Muscle layer of colon (tissue), 2 donors: ENCODE measurements at regions not wholly inside any gene's neighbourhood (a gene's known extent, or its start where the extent isn't known, plus 50 kb on each side); places are given as distances from the start of the nearest gene placed in this dataset.
"Not testable (repeated sequence)": the region's sequence is repeated elsewhere in the genome, so short reads cannot be mapped to it uniquely, and the experiment has no call there.

ENCODE experiments used
- H3K27ac ChIP-seq: one replicate; pipeline ENCODE4 v1.7.0; 2013; ENCODE audit warnings: low read depth, mild to moderate bottlenecking, low read length, moderate library complexity
- H3K27me3 ChIP-seq, 2 donors: one replicate each; pipeline ENCODE4 v1.7.0; 2013; ENCODE audit warnings: low read length in 2 of 2, mild to moderate bottlenecking in 2 of 2; ENCODE audit not compliant: insufficient read depth in 2 of 2, control insufficient read depth in 1 of 2
- H3K36me3 ChIP-seq: one replicate; pipeline ENCODE4 v1.7.0; 2013; ENCODE audit warnings: mild to moderate bottlenecking, low read length; ENCODE audit not compliant: insufficient read depth
- H3K4me1 ChIP-seq: one replicate; pipeline ENCODE4 v1.7.0; 2013; ENCODE audit warnings: mild to moderate bottlenecking, low read length; ENCODE audit not compliant: insufficient read depth
- H3K4me3 ChIP-seq, 2 donors: one replicate each; pipeline ENCODE4 v1.7.0; 2013; ENCODE audit warnings: low read length in 2 of 2, low read depth in 1 of 2, mild to moderate bottlenecking in 1 of 2, moderate library complexity in 1 of 2
- H3K9ac ChIP-seq: one replicate; pipeline ENCODE4 v1.7.0; 2013; ENCODE audit warnings: low read length
- H3K9me3 ChIP-seq: one replicate; pipeline ENCODE4 v1.7.0; 2013; ENCODE audit warnings: mild to moderate bottlenecking, low read length
- donor health status: abdominal sarcoma.
- donor health status: Adenocarcinoma of cecum.

DNA sequence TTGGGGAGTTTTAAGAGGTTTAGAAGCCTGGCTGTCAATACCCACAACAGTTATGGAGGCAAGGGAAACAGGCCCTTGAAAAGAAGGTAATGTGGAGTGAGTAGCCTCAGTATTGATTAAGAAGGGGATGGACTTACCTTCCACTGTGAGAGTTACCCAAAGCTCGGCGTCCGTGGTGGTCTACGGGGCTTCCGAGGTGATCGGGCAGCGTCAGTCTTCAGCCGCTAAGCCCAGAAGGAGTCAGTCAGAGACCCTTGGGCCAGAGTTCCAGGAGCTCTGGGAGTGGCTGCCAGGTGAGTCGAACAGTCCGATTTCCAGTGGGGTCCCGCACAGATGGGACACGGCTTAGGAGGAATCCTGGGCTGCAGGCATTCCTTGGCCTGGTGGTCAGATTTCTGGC lies 379.0 kb downstream of the BCKDHB start:
- not testable (repeated sequence) for H3K27ac ChIP-seq, H3K27me3 ChIP-seq, H3K36me3 ChIP-seq, H3K9me3 ChIP-seq, H3K9ac ChIP-seq, H3K4me1 ChIP-seq, H3K4me3 ChIP-seq

GRCh38 chr6:80482056-80482455 lies 375.6 kb downstream of the BCKDHB start:
- H3K36me3 ChIP-seq, result no peaks in the 10 kb centered on the region
- H3K4me1 ChIP-seq, result peaks cover 5% of the 10 kb centered on the region
- no peaks in the 10 kb centered on the region for H3K27me3 ChIP-seq
- H3K9ac ChIP-seq, result no peak overlapping the region
- H3K9me3 ChIP-seq, result no peaks in the 10 kb centered on the region
- no peak overlapping the region for H3K4me3 ChIP-seq
- H3K27ac ChIP-seq, result no peak overlapping the region

- no peaks in the 10 kb centered on the region for H3K27me3 ChIP-seq
- no peak overlapping the region for H3K4me3 ChIP-seq
- no peaks in the 10 kb centered on the region for H3K9me3 ChIP-seq
- H3K9ac ChIP-seq, result no peak overlapping the region
- no peaks in the 10 kb centered on the region for H3K36me3 ChIP-seq
- peaks cover 5% of the 10 kb centered on the region for H3K4me1 ChIP-seq
- no peak overlapping the region for H3K27ac ChIP-seq
Measured at GRCh38 chr6:80480421-80481157, 374.1 kb downstream of the BCKDHB start.

DNA sequence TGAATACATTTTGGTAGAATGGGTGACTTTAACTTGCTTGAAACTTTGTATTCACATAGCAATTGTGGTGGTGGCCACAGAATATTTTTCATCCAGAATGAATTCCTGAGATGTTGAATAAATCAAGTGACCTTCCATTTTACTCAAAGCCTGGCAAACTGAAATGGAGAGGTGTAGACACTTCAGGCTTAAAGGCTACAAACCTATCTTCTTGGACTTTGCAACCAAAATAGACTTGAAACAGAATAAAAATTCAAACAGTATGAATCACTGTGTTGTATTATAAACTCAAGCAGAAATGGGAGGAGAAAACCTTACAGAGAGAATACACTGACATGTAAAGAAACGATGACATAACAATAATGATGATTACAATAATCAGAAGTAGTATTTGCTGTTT lies 371.6 kb downstream of the BCKDHB start:
- H3K27me3 ChIP-seq, result no peaks in the 10 kb centered on the region
- H3K9me3 ChIP-seq, result no peaks in the 10 kb centered on the region
- H3K36me3 ChIP-seq, result no peaks in the 10 kb centered on the region
- no peak overlapping the region for H3K4me3 ChIP-seq
- H3K4me1 ChIP-seq, result peaks cover 5% of the 10 kb centered on the region
- H3K27ac ChIP-seq, result no peak overlapping the region
- H3K9ac ChIP-seq, result no peak overlapping the region

DNA sequence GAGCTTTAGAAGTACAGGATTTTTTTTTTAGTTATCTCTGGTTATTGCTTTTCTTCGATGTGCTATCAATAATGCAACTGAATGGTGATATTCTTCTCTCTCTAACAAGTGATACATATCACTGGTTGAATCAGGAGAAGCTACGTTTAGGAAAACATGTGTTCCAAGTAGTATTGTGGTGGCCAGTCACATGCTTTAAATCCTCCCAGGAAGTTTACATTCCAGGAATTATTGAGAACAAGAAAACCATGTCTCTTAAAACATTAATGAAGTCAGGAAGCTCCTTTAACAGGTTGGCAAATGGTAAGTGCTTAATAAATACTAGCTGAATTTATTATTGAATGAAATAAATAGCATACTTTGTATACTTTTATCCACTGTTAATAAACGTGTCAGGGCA lies 371.1 kb downstream of the BCKDHB start:
- peaks cover 5% of the 10 kb centered on the region for H3K4me1 ChIP-seq
- no peak overlapping the region for H3K9ac ChIP-seq
- no peak overlapping the region for H3K4me3 ChIP-seq
- H3K9me3 ChIP-seq, result no peaks in the 10 kb centered on the region
- no peaks in the 10 kb centered on the region for H3K36me3 ChIP-seq
- H3K27ac ChIP-seq, result no peak overlapping the region
- H3K27me3 ChIP-seq, result no peaks in the 10 kb centered on the region

DNA sequence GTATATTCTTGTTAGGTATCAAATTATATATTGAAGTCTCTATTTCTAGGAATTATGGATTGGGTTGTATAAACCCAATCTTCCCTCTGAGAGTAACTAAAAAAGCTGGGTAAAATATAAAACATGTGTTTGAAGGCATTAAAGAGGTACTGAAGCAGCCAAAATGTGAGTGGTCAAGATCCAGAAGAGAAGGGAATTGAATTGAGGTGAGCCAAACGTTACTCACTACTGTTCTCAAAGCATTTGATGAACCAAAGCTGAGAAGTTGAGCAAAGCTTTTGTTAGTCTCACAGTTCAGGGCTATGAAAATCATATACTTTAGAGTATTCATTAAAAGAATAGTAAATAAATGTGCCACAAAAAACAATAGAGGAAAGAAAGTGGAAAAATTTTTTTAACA lies 365.8 kb downstream of the BCKDHB start:
- no peaks in the 10 kb centered on the region for H3K4me1 ChIP-seq
- no peak overlapping the region for H3K9ac ChIP-seq
- no peaks in the 10 kb centered on the region for H3K9me3 ChIP-seq
- no peaks in the 10 kb centered on the region for H3K36me3 ChIP-seq
- H3K27ac ChIP-seq, result no peak overlapping the region
- no peaks in the 10 kb centered on the region for H3K27me3 ChIP-seq
- H3K4me3 ChIP-seq, result no peak overlapping the region

GRCh38 chr6:80469977-80470376 lies 363.5 kb downstream of the BCKDHB start:
- H3K4me1 ChIP-seq, result no peaks in the 10 kb centered on the region
- no peak overlapping the region for H3K27ac ChIP-seq
- H3K36me3 ChIP-seq, result no peaks in the 10 kb centered on the region
- no peak overlapping the region for H3K4me3 ChIP-seq
- no peaks in the 10 kb centered on the region for H3K27me3 ChIP-seq
- no peak overlapping the region for H3K9ac ChIP-seq
- no peaks in the 10 kb centered on the region for H3K9me3 ChIP-seq

DNA sequence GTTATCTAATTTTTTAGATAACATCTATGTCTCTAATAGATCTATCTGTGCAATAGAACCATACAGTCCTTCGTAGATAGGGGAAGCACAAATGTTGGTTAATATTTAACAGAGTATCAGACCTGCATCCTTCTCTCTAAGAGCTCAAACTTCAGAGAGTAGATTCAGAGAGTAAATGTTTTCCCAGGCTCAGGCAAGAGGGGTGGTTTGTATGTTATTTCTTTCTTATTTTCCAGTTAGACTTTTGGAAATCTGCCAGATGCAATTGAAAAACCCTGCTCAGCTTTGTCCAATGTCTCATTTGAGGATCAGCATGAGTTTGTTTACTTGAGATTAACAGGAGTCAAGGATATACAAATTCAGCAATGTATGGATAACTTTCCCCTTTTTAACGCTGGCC lies 361.9 kb downstream of the BCKDHB start:
- H3K27ac ChIP-seq, result no peak overlapping the region
- H3K27me3 ChIP-seq, result no peaks in the 10 kb centered on the region
- no peaks in the 10 kb centered on the region for H3K9me3 ChIP-seq
- no peak overlapping the region for H3K9ac ChIP-seq
- H3K4me3 ChIP-seq, result no peak overlapping the region
- no peaks in the 10 kb centered on the region for H3K4me1 ChIP-seq
- no peaks in the 10 kb centered on the region for H3K36me3 ChIP-seq

DNA sequence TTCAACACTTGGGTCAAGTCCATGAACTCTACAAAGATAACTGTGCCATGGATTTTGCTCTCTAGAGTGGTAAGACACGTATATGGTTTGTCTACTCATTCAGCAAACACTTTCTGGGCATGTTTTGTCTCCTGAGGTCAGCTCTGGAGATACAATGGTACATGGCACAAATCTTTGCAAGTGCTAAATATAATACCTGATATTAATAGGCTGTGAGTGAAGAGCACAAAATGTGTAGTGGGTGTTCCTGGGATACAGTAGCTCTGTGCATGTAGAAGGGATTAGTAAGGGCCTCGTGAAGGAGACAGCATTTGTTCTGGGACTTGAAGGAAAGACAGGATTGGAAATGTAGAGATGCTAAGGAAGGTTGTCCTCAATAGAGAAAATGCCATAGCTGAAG lies 360.9 kb downstream of the BCKDHB start:
- Histone ChIP-seq H3K9ac (no peak overlapping the region), H3K9me3 (no peaks in the 10 kb centered on the region), H3K4me1 (no peaks in the 10 kb centered on the region)

DNA sequence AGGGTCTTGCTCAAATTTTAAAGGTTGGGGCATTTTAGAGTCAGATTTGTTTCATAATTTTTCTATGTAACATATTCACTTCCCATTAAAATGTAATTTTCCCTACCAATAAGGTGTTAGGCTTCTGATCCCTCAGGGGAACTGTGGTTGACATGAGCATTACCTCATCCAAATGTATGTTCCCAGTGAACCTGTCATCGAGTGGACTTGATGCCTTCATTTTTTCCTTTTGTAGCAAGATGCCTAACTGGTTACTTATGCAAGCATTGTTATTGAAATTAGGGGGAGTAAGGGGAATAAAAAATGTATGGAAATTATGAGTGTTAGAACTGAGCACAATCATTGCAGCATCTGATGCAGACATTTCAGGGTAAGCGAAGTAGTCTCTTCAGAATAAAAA lies 360.5 kb downstream of the BCKDHB start:
- Histone ChIP-seq H3K36me3 (no peaks in the 10 kb centered on the region), H3K4me1 (no peaks in the 10 kb centered on the region), H3K4me3 (no peak overlapping the region), H3K27ac (no peak overlapping the region), H3K9me3 (no peaks in the 10 kb centered on the region), H3K9ac (no peak overlapping the region), H3K27me3 (no peaks in the 10 kb centered on the region)

More for the DNA sequence above, 360.9 kb downstream of the BCKDHB start:
- no peak overlapping the region for H3K27ac ChIP-seq
- H3K4me3 ChIP-seq, result no peak overlapping the region
- H3K36me3 ChIP-seq, result no peaks in the 10 kb centered on the region
- H3K27me3 ChIP-seq, result no peaks in the 10 kb centered on the region

DNA sequence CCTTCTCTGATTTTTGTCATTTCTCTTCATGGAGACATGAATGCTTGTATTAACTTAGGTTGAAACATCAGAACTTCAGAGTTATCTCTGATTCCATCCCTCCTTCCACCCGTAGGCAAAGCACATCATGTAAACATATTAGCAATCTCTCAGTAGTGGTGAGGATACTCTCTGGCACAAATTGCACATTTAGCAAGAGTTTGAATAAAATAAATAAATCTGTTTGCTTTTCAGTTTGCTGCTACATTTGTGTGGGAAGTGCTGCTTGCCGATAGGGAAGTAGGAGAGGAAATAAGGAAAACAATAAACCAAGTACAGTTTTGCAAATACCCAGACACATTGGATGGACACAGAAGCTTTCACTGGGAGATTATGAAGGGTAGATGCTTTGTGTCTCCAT lies 359.0 kb downstream of the BCKDHB start:
- no peak overlapping the region for H3K27ac ChIP-seq
- no peaks in the 10 kb centered on the region for H3K9me3 ChIP-seq
- H3K4me1 ChIP-seq, result no peaks in the 10 kb centered on the region
- no peak overlapping the region for H3K4me3 ChIP-seq
- no peaks in the 10 kb centered on the region for H3K27me3 ChIP-seq
- H3K9ac ChIP-seq, result no peak overlapping the region
- H3K36me3 ChIP-seq, result no peaks in the 10 kb centered on the region

DNA sequence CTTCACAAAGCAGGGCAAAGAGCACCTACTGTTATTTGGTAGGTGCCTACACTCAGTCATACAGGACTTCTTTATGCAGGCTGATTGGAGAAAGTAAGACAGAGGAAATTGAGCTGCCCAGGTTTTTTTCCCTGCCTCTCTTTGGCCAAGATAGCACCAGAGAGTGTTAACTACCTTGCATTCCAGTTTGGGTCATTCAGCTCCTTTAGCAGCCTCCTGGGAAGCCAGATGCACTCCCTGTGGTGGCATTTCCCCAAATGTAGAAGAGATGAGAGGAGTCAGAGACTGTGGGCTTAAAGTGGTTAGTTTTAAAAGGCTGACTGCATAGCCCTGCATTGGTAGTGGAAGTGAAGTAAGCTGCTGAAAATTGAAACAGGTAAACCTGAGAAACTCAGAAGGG lies 358.4 kb downstream of the BCKDHB start:
- Histone ChIP-seq H3K27ac (no peak overlapping the region), H3K27me3 (no peaks in the 10 kb centered on the region), H3K36me3 (no peaks in the 10 kb centered on the region), H3K4me1 (no peaks in the 10 kb centered on the region), H3K4me3 (no peak overlapping the region), H3K9ac (no peak overlapping the region), H3K9me3 (no peaks in the 10 kb centered on the region)
